ENCODE measurements at regions not wholly inside any gene's neighbourhood (a gene's known extent, or its start where the extent isn't known, plus 50 kb on each side); places are given as distances from the start of the nearest gene placed in this dataset.
A peak's percentile ranks its signal among the peaks of the same experiment; 100 is the strongest.

- H3K27me3 ChIP-seq: no peaks in the 10 kb centered on the region
- peak overlapping the region; percentile 56 for H3K27ac ChIP-seq
- H3K36me3 ChIP-seq: no peaks in the 10 kb centered on the region
- ATAC-seq (no peak), DNase-seq (no peak)
- H3K4me1 ChIP-seq: peaks cover 31% of the 10 kb centered on the region
- H3K4me3 ChIP-seq: no peak overlapping the region
- intact Hi-C loops (cut with DNase I): no loop called here
- TF ChIP-seq CTCF (IDR thresholded peaks at IDR 0.05): no peak
- H3K9me3 ChIP-seq: no peaks in the 10 kb centered on the region
These were observed 51.8 kb upstream of the LYST start for GRCh38 chr1:235918465-235918864.

GRCh38 chr1:235918032-235918431 lies 51.3 kb upstream of the LYST start:
- Histone ChIP-seq H3K9me3 (no peaks in the 10 kb centered on the region), H3K4me1 (peaks cover 31% of the 10 kb centered on the region), H3K27me3 (no peaks in the 10 kb centered on the region), H3K27ac (peak overlapping the region; percentile 77), H3K36me3 (no peaks in the 10 kb centered on the region), H3K4me3 (no peak overlapping the region)
- TF ChIP-seq CTCF (IDR thresholded peaks at IDR 0.05): no peak
- ATAC-seq: no peak
- DNase-seq: no peak
- intact Hi-C loops (cut with DNase I): no loop called here

- H3K27ac ChIP-seq: peak overlapping the region; percentile 77
- peaks cover 31% of the 10 kb centered on the region for H3K4me1 ChIP-seq
- H3K27me3 ChIP-seq: no peaks in the 10 kb centered on the region
- H3K36me3 ChIP-seq: no peaks in the 10 kb centered on the region
- peak; percentile 88 for ATAC-seq
- DNase-seq: peak; percentile 77
- intact Hi-C loops (cut with DNase I): no loop called here
- TF ChIP-seq CTCF (IDR thresholded peaks at IDR 0.05): no peak
- no peaks in the 10 kb centered on the region for H3K9me3 ChIP-seq
- H3K4me3 ChIP-seq: no peak overlapping the region
These were observed 50.6 kb upstream of the LYST start for GRCh38 chr1:235917267-235917811.
